HEK293 (cell line): ENCODE measurements at regions not wholly inside any gene's neighbourhood (a gene's known extent, or its start where the extent isn't known, plus 50 kb on each side); places are given as distances from the start of the nearest gene placed in this dataset.

Source experiments
- CTCF ChIA-PET: fragments of 350-600 bp; formaldehyde crosslinking; extraction: SDS; loops from one replicate; lab custom pipeline; 2021; ENCODE audit warnings: antibody characterized with exemption; lab: Yijun Ruan, JAX
- POLR2A ChIA-PET: fragments of 300-600 bp; formaldehyde crosslinking; extraction: SDS; loops from one replicate; lab custom pipeline; 2020; ENCODE audit warnings: antibody characterized with exemption, inconsistent platforms; lab: Yijun Ruan, JAX
- H3K27ac ChIP-seq: fragments of 200-500 bp; sonication (Bioruptor generic); 2 replicates; pipeline ENCODE4 v1.5.1; 2014; ENCODE audit warnings: low read depth, low read length, control low read depth, inconsistent platforms; ENCODE audit errors: extremely low read depth
- H3K36me3 ChIP-seq, 2 experiments: fragments of 200-500 bp in 1 of 2; sonication (Bioruptor generic) in 1 of 2; 1 replicate in 1 of 2; 2 replicates in 1 of 2; pipeline ENCODE4 v1.5.1; 2014 to 2017; ENCODE audit warnings: inconsistent platforms in 2 of 2, low read length in 2 of 2; ENCODE audit not compliant: control insufficient read depth in 2 of 2, insufficient read depth in 1 of 2
- H3K4me1 ChIP-seq: fragments of 200-500 bp; sonication (Bioruptor generic); 2 replicates; pipeline ENCODE4 v1.5.1; 2014; ENCODE audit warnings: mild to moderate bottlenecking, low read length, inconsistent platforms; ENCODE audit not compliant: control insufficient read depth, insufficient read depth
- H3K4me3 ChIP-seq: 2 replicates; pipeline ENCODE4 v1.5.1; 2011; ENCODE audit warnings: low read depth, mild to moderate bottlenecking, control low read depth, low read length, moderate library complexity
- H3K9me3 ChIP-seq: fragments of 200-500 bp; sonication (Bioruptor generic); 2 replicates; pipeline ENCODE4 v1.5.1; 2014; ENCODE audit warnings: low read depth, low read length, inconsistent platforms; ENCODE audit not compliant: control insufficient read depth, insufficient read depth
- GLIS1 ChIP-seq: fragments of 450-650 bp; formaldehyde crosslinking; IDR thresholded peaks from 2 replicates; pipeline ENCODE4 v1.5.1; 2016; ENCODE audit warnings: missing biosample characterization, missing genetic modification characterization
- HOXC10 ChIP-seq: sonication (generic); formaldehyde crosslinking; IDR thresholded peaks from 2 replicates; pipeline ENCODE4 v1.8.1; 2023; ENCODE audit warnings: mild to moderate bottlenecking, missing genetic modification reagents
- MYNN ChIP-seq: fragments of 450-650 bp; formaldehyde crosslinking; IDR thresholded peaks from 2 replicates; pipeline ENCODE4 v1.5.1; 2016; ENCODE audit warnings: missing biosample characterization, missing genetic modification characterization, borderline replicate concordance
- TCF7L2 ChIP-seq: IDR thresholded peaks from 2 replicates; pipeline ENCODE4 v1.6.1; 2011; ENCODE audit warnings: low read depth, mild to moderate bottlenecking, inconsistent platforms, low read length, moderate library complexity, borderline replicate concordance
- YY1 ChIP-seq: fragments of 450-650 bp; formaldehyde crosslinking; IDR thresholded peaks from 2 replicates; pipeline ENCODE4 v1.5.1; 2018; ENCODE audit warnings: missing biosample characterization, missing genetic modification characterization
- ZNF2 ChIP-seq: fragments of 450-650 bp; formaldehyde crosslinking; IDR thresholded peaks from 2 replicates; pipeline ENCODE4 v1.5.1; 2016; ENCODE audit warnings: missing biosample characterization, missing genetic modification characterization
- ZNF214 ChIP-seq: fragments of 450-650 bp; formaldehyde crosslinking; IDR thresholded peaks from 2 replicates; pipeline ENCODE4 v1.5.1; 2017; ENCODE audit warnings: missing biosample characterization, mild to moderate bottlenecking, missing genetic modification characterization, borderline replicate concordance
- ZNF37A ChIP-seq: fragments of 450-650 bp; IDR thresholded peaks from 2 replicates; pipeline ENCODE4 v1.5.1; 2018; ENCODE audit warnings: missing biosample characterization, missing genetic modification characterization
- ZNF501 ChIP-seq: fragments of 450-650 bp; formaldehyde crosslinking; IDR thresholded peaks from 2 replicates; pipeline ENCODE4 v1.5.1; 2016; ENCODE audit warnings: missing biosample characterization, missing genetic modification characterization
- ZNF776 ChIP-seq: fragments of 450-650 bp; formaldehyde crosslinking; IDR thresholded peaks from 2 replicates; pipeline ENCODE4 v1.5.0; 2017; ENCODE audit warnings: missing biosample characterization, missing genetic modification characterization, borderline replicate concordance
- ZNF837 ChIP-seq: fragments of 450-650 bp; formaldehyde crosslinking; IDR thresholded peaks from 2 replicates; pipeline ENCODE4 v1.5.1; 2016; ENCODE audit warnings: missing biosample characterization, missing genetic modification characterization
- TF ChIP-seq, protein P1 (sequence below): fragments of 450-650 bp; formaldehyde crosslinking; IDR thresholded peaks from 2 replicates; pipeline ENCODE4 v1.5.1; 2016; ENCODE audit warnings: missing biosample characterization, missing genetic modification characterization
- TF ChIP-seq, protein P2 (sequence below): fragments of 450-650 bp; formaldehyde crosslinking; IDR thresholded peaks from 2 replicates; pipeline ENCODE4 v1.5.1; 2016; ENCODE audit warnings: missing biosample characterization, missing genetic modification characterization
- TF ChIP-seq, protein P3 (sequence below): fragments of 450-650 bp; formaldehyde crosslinking; IDR thresholded peaks from 2 replicates; pipeline ENCODE4 v1.5.1; 2016; ENCODE audit warnings: missing biosample characterization, missing genetic modification characterization
- TF ChIP-seq, protein P4 (sequence below): fragments of 450-650 bp; formaldehyde crosslinking; IDR thresholded peaks from 2 replicates; pipeline ENCODE4 v1.5.0; 2017; ENCODE audit warnings: missing biosample characterization, missing genetic modification characterization, borderline replicate concordance
- TF ChIP-seq, protein P5 (sequence below): fragments of 450-650 bp; formaldehyde crosslinking; IDR thresholded peaks from 2 replicates; pipeline ENCODE4 v1.5.1; 2016; ENCODE audit warnings: missing biosample characterization, missing genetic modification characterization

DNA sequence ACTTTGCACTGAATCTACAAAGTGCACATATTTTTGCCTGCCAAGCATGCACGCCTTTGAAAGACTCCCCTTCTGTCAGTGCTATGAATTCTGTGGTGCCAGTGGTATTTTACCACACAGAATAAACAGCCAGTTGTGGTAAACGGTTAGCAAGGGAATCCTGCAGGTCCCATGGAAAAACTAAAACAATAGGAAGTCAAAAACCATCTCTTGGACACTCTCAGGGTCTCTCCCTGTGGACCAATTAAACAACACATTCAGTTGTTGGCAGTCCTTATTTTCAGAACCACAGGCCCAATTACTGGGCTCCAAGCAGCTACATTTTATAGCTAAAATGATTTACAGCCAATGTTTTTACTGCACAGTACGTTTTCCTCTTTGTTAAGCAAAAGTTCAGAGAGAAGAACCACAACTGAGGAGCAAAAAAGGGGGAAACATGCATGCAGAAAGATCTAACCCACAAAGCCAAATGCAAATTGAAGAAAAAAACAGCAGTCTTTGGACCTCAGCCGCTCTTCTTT is 116.9 kb downstream of the KCTD12 start:
- Histone ChIP-seq H3K4me1 (no peaks in the 10 kb centered on the region), H3K9me3 (no peaks in the 10 kb centered on the region), H3K27ac (no peak overlapping the region), H3K4me3 (no peak overlapping the region), H3K36me3 (no peaks in the 10 kb centered on the region)
- TF ChIP-seq HOXC10 (CRISPR knock-in tag) (no peak), ZNF37A (no peak), ZNF776 (no peak), ZNF501 (tag by site-specific recombination) (no peak), ZNF2 (tag by site-specific recombination) (no peak), GLIS1 (tag by site-specific recombination) (no peak), ZNF214 (tag by site-specific recombination) (no peak)
- TF ChIP-seq, protein P1, sequence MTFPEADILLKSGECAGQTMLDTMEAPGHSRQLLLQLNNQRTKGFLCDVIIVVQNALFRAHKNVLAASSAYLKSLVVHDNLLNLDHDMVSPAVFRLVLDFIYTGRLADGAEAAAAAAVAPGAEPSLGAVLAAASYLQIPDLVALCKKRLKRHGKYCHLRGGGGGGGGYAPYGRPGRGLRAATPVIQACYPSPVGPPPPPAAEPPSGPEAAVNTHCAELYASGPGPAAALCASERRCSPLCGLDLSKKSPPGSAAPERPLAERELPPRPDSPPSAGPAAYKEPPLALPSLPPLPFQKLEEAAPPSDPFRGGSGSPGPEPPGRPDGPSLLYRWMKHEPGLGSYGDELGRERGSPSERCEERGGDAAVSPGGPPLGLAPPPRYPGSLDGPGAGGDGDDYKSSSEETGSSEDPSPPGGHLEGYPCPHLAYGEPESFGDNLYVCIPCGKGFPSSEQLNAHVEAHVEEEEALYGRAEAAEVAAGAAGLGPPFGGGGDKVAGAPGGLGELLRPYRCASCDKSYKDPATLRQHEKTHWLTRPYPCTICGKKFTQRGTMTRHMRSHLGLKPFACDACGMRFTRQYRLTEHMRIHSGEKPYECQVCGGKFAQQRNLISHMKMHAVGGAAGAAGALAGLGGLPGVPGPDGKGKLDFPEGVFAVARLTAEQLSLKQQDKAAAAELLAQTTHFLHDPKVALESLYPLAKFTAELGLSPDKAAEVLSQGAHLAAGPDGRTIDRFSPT (tag by site-specific recombination), result no peak
- TF ChIP-seq, protein P2, sequence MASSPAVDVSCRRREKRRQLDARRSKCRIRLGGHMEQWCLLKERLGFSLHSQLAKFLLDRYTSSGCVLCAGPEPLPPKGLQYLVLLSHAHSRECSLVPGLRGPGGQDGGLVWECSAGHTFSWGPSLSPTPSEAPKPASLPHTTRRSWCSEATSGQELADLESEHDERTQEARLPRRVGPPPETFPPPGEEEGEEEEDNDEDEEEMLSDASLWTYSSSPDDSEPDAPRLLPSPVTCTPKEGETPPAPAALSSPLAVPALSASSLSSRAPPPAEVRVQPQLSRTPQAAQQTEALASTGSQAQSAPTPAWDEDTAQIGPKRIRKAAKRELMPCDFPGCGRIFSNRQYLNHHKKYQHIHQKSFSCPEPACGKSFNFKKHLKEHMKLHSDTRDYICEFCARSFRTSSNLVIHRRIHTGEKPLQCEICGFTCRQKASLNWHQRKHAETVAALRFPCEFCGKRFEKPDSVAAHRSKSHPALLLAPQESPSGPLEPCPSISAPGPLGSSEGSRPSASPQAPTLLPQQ (tag by site-specific recombination), result no peak
- TF ChIP-seq, protein P3, sequence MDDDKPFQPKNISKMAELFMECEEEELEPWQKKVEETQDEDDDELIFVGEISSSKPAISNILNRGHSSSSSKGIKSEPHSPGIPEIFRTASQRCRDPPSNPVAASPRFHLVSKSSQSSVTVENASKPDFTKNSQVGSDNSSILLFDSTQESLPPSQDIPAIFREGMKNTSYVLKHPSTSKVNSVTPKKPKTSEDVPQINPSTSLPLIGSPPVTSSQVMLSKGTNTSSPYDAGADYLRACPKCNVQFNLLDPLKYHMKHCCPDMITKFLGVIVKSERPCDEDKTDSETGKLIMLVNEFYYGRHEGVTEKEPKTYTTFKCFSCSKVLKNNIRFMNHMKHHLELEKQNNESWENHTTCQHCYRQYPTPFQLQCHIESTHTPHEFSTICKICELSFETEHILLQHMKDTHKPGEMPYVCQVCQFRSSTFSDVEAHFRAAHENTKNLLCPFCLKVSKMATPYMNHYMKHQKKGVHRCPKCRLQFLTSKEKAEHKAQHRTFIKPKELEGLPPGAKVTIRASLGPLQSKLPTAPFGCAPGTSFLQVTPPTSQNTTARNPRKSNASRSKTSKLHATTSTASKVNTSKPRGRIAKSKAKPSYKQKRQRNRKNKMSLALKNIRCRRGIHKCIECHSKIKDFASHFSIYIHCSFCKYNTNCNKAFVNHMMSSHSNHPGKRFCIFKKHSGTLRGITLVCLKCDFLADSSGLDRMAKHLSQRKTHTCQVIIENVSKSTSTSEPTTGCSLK (tag by site-specific recombination), result no peak
- TF ChIP-seq, protein P4, sequence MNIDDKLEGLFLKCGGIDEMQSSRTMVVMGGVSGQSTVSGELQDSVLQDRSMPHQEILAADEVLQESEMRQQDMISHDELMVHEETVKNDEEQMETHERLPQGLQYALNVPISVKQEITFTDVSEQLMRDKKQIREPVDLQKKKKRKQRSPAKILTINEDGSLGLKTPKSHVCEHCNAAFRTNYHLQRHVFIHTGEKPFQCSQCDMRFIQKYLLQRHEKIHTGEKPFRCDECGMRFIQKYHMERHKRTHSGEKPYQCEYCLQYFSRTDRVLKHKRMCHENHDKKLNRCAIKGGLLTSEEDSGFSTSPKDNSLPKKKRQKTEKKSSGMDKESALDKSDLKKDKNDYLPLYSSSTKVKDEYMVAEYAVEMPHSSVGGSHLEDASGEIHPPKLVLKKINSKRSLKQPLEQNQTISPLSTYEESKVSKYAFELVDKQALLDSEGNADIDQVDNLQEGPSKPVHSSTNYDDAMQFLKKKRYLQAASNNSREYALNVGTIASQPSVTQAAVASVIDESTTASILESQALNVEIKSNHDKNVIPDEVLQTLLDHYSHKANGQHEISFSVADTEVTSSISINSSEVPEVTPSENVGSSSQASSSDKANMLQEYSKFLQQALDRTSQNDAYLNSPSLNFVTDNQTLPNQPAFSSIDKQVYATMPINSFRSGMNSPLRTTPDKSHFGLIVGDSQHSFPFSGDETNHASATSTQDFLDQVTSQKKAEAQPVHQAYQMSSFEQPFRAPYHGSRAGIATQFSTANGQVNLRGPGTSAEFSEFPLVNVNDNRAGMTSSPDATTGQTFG (tag by site-specific recombination), result no peak
- ChIA-PET POLR2A (no interaction called here), CTCF (no interaction called here)

DNA sequence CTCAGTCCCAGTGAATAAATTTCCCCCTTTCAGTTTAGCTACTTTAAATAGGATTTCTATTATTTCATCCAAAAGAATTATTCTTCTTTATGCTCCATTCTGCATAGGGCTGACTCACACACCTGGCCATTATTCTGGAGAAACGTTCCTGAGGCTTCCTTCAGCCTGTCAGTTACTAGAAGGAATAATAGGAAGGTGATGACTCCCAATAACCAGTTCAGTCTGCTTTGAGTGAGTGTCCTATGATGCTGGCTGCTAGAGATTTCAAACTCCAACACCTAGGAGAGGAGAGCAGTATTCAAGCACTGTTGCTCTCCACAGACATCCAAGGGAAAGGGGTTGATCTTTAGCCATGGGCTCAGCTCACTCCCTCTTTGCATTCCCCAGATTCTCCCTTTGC is 117.8 kb downstream of the KCTD12 start:
- POLR2A ChIA-PET, result no interaction called here
- TF ChIP-seq, protein P5, sequence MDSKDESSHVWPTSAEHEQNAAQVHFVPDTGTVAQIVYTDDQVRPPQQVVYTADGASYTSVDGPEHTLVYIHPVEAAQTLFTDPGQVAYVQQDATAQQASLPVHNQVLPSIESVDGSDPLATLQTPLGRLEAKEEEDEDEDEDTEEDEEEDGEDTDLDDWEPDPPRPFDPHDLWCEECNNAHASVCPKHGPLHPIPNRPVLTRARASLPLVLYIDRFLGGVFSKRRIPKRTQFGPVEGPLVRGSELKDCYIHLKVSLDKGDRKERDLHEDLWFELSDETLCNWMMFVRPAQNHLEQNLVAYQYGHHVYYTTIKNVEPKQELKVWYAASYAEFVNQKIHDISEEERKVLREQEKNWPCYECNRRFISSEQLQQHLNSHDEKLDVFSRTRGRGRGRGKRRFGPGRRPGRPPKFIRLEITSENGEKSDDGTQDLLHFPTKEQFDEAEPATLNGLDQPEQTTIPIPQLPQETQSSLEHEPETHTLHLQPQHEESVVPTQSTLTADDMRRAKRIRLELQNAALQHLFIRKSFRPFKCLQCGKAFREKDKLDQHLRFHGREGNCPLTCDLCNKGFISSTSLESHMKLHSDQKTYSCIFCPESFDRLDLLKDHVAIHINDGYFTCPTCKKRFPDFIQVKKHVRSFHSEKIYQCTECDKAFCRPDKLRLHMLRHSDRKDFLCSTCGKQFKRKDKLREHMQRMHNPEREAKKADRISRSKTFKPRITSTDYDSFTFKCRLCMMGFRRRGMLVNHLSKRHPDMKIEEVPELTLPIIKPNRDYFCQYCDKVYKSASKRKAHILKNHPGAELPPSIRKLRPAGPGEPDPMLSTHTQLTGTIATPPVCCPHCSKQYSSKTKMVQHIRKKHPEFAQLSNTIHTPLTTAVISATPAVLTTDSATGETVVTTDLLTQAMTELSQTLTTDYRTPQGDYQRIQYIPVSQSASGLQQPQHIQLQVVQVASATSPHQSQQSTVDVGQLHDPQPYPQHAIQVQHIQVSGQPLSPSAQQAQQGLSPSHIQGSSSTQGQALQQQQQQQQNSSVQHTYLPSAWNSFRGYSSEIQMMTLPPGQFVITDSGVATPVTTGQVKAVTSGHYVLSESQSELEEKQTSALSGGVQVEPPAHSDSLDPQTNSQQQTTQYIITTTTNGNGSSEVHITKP (tag by site-specific recombination), result no peak
- TF ChIP-seq MYNN (tag by site-specific recombination) (no peak), TCF7L2 (no peak), ZNF837 (no peak), YY1 (tag by site-specific recombination) (no peak)

More for the DNA sequence above, 117.8 kb downstream of the KCTD12 start:
- H3K4me1 ChIP-seq, result no peaks in the 10 kb centered on the region
- no peaks in the 10 kb centered on the region for H3K36me3 ChIP-seq
- H3K27ac ChIP-seq, result no peak overlapping the region
- CTCF ChIA-PET, result no interaction called here
- no peak overlapping the region for H3K4me3 ChIP-seq
- no peaks in the 10 kb centered on the region for H3K9me3 ChIP-seq
